Fibroblast of lung (primary cell): ENCODE measurements at regions not wholly inside any gene's neighbourhood (a gene's known extent, or its start where the extent isn't known, plus 50 kb on each side); places are given as distances from the start of the nearest gene placed in this dataset.

ENCODE experiments used
- DNase-seq, 2 donors: peaks; one replicate each; pipeline versions ENCODE4 v3.0.0 to v3.0.0-alpha.2; 2010; ENCODE audit warnings: low read depth in 2 of 2
- H2AFZ ChIP-seq: 2 replicates; pipeline ENCODE4 v1.5.1; 2012; ENCODE audit warnings: low read length, control low read depth, inconsistent platforms
- H3K27ac ChIP-seq: 2 replicates; pipeline ENCODE4 v1.5.1; 2011; ENCODE audit warnings: low read length, control low read depth; ENCODE audit not compliant: insufficient read depth
- H3K27me3 ChIP-seq: 2 replicates; pipeline ENCODE4 v1.5.1; 2011; ENCODE audit warnings: mild to moderate bottlenecking, low read length; ENCODE audit not compliant: control insufficient read depth, insufficient read depth
- H3K36me3 ChIP-seq: 2 replicates; pipeline ENCODE4 v1.5.1; 2011; ENCODE audit warnings: low read length; ENCODE audit not compliant: control insufficient read depth, insufficient read depth
- H3K4me1 ChIP-seq: 2 replicates; pipeline ENCODE4 v1.5.1; 2011; ENCODE audit warnings: low read length; ENCODE audit not compliant: control insufficient read depth, insufficient read depth; ENCODE audit errors: extremely low read depth
- H3K4me2 ChIP-seq: 2 replicates; pipeline ENCODE4 v1.5.1; 2011; ENCODE audit warnings: low read length, control low read depth; ENCODE audit not compliant: insufficient read depth; ENCODE audit errors: extremely low read depth
- H3K4me3 ChIP-seq, 4 experiments: fragments of 200-600 bp in 1 of 4; sonication (generic) in 1 of 4; replicated peaks in 1 of 4; 2 replicates each; pipeline ENCODE4 v1.5.1; 2011 to 2016; ENCODE audit warnings: low read length in 4 of 4, low read depth in 3 of 4, mild to moderate bottlenecking in 3 of 4, control low read depth in 2 of 4, inconsistent platforms in 1 of 4, mixed read lengths in 1 of 4; ENCODE audit not compliant: insufficient read depth in 1 of 4; ENCODE audit errors: control extremely low read depth in 1 of 4
- H3K79me2 ChIP-seq: 2 replicates; pipeline ENCODE4 v1.5.1; 2012; ENCODE audit warnings: mild to moderate bottlenecking, low read length, inconsistent platforms; ENCODE audit not compliant: control insufficient read depth, insufficient read depth
- H3K9ac ChIP-seq: 2 replicates; pipeline ENCODE4 v1.5.1; 2011; ENCODE audit warnings: mild to moderate bottlenecking, low read length, control low read depth; ENCODE audit not compliant: insufficient read depth
- H3K9me3 ChIP-seq: 2 replicates; pipeline ENCODE4 v1.5.1; 2012; ENCODE audit warnings: low read depth, low read length; ENCODE audit not compliant: control insufficient read depth, insufficient read depth
- H4K20me1 ChIP-seq: 2 replicates; pipeline ENCODE4 v1.5.1; 2011; ENCODE audit warnings: low read length; ENCODE audit not compliant: control insufficient read depth, insufficient read depth; ENCODE audit errors: extremely low read depth
- EZH2 ChIP-seq: IDR thresholded peaks from 2 replicates; pipeline ENCODE4 v1.5.1; 2012; ENCODE audit warnings: low read length, control low read depth, mild to moderate bottlenecking; ENCODE audit errors: missing control alignments
- TF ChIP-seq, protein P1 (sequence below), 2 donors: IDR thresholded peaks in 1 of 2; conservative IDR thresholded peaks in 1 of 2; 1 replicate in 1 of 2; 2 replicates in 1 of 2; pipeline ENCODE4 v1.5.1; 2011 to 2012; ENCODE audit warnings: low read length in 2 of 2, control low read depth in 1 of 2, inconsistent platforms in 1 of 2, low read depth in 1 of 2, mild to moderate bottlenecking in 1 of 2

DNA sequence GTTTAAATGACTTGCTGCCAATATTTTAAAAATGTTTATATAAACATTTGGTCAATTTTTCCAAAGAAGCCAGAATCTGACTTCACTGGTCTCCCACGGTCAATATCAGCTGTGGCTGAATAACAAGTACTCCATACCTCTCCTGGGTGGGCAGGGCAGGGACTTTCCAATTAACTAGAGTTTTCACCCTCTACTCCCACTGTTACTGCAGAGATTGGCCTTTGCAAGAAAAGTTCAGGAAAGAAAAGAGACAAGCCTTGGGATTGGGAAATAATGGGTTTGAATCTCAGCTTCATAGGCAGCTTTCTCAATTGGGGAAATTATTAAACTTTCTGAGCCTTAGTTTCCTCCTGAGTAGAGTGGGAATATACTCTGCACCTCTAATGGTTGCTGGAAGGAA lies 236.9 kb downstream of the PRL start:
- H2AFZ ChIP-seq = no peak overlapping the region

DNA sequence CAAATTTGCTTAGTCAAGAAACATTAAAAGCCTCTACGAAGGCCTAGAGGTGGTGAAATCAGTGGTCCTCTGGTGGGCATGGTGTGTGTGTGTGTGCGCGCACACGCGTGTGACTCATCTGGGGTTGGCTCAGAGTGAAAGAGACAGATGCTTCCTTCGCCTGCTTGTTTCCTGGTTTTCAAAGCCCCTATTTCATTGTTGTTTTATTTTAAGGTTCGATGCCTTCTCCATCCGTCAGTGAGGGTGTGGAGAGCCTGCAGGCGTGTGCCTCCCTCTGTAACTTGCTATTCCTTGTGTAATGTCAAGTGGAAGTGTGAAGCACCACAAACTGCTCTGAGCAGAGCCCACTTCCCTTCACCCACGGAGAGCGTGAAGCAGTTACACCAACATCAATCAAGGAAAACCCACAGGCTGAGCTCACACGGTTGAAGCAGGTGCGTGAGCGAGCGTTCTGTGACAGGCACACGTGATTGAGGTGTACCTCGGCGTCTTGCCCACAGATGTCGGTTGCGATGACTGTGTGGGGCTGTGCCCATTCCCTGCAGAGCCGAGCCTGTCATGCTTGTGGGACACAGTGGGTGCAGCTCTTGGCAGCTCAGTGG lies 233.9 kb downstream of the PRL start:
- H3K9me3 ChIP-seq = no peaks in the 10 kb centered on the region
- no peaks in the 10 kb centered on the region for H3K79me2 ChIP-seq
- no peak overlapping the region for H3K4me3 ChIP-seq
- H3K27ac ChIP-seq = no peak overlapping the region
- DNase-seq = no peak
- no peak for TF ChIP-seq EZH2
- TF ChIP-seq, protein P1, sequence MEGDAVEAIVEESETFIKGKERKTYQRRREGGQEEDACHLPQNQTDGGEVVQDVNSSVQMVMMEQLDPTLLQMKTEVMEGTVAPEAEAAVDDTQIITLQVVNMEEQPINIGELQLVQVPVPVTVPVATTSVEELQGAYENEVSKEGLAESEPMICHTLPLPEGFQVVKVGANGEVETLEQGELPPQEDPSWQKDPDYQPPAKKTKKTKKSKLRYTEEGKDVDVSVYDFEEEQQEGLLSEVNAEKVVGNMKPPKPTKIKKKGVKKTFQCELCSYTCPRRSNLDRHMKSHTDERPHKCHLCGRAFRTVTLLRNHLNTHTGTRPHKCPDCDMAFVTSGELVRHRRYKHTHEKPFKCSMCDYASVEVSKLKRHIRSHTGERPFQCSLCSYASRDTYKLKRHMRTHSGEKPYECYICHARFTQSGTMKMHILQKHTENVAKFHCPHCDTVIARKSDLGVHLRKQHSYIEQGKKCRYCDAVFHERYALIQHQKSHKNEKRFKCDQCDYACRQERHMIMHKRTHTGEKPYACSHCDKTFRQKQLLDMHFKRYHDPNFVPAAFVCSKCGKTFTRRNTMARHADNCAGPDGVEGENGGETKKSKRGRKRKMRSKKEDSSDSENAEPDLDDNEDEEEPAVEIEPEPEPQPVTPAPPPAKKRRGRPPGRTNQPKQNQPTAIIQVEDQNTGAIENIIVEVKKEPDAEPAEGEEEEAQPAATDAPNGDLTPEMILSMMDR (conservative IDR thresholded peaks at IDR 0.05 in 1 of 2, IDR thresholded peaks at IDR 0.05 in 1 of 2; ENCODE audit: low read depth in 1 of 2, low read length in 2 of 2) = no peak
- no peak overlapping the region for H3K4me2 ChIP-seq
- H3K27me3 ChIP-seq = no peaks in the 10 kb centered on the region
- H3K36me3 ChIP-seq = no peaks in the 10 kb centered on the region
- H3K4me1 ChIP-seq = no peaks in the 10 kb centered on the region
- no peak overlapping the region for H3K9ac ChIP-seq
- H4K20me1 ChIP-seq = no peaks in the 10 kb centered on the region
- no peak overlapping the region for H2AFZ ChIP-seq

More for the DNA sequence above, 236.9 kb downstream of the PRL start:
- Histone ChIP-seq H3K36me3 (no peaks in the 10 kb centered on the region), H3K27ac (no peak overlapping the region), H4K20me1 (no peaks in the 10 kb centered on the region), H3K4me1 (no peaks in the 10 kb centered on the region), H3K4me3 (no peak overlapping the region), H3K79me2 (no peaks in the 10 kb centered on the region), H3K4me2 (no peak overlapping the region), H3K27me3 (no peaks in the 10 kb centered on the region), H3K9ac (no peak overlapping the region), H3K9me3 (no peaks in the 10 kb centered on the region)
- DNase-seq = peak in 1 of 2 donors; percentile 15
- TF ChIP-seq, protein P1 (conservative IDR thresholded peaks at IDR 0.05 in 1 of 2, IDR thresholded peaks at IDR 0.05 in 1 of 2; ENCODE audit: low read depth in 1 of 2, low read length in 2 of 2) = no peak
- no peak for TF ChIP-seq EZH2

DNA sequence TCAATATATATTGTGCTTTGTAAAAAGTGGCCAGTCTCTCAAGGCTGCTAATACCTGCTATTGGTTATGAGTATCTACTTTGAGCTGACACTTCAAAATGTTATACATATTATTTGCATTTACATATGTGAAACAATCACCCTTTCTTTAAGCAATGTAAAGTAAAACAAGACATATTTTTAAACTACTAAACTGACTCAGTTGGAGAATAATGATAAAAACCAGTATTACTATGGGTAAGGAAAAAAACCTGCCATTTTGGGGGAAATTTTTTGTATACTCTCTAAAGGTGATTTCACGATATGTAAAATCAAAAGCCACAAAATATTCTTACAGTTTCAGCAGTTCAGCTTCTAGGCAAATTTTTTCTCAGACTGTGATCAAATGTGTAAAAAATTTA lies 232.3 kb downstream of the PRL start:
- no peaks in the 10 kb centered on the region for H3K4me1 ChIP-seq
- H3K27me3 ChIP-seq = no peaks in the 10 kb centered on the region
- H3K9me3 ChIP-seq = no peaks in the 10 kb centered on the region
- H3K4me3 ChIP-seq = no peak overlapping the region
- TF ChIP-seq EZH2 = no peak
- TF ChIP-seq, protein P1 (conservative IDR thresholded peaks at IDR 0.05 in 1 of 2, IDR thresholded peaks at IDR 0.05 in 1 of 2; ENCODE audit: low read depth in 1 of 2, low read length in 2 of 2) = no peak
- DNase-seq = no peak
- no peaks in the 10 kb centered on the region for H3K36me3 ChIP-seq
- H3K27ac ChIP-seq = no peak overlapping the region
- no peak overlapping the region for H3K9ac ChIP-seq
- no peak overlapping the region for H3K4me2 ChIP-seq
- H2AFZ ChIP-seq = no peak overlapping the region
- H4K20me1 ChIP-seq = no peaks in the 10 kb centered on the region
- no peaks in the 10 kb centered on the region for H3K79me2 ChIP-seq
